ENCODE measurements at regions not wholly inside any gene's neighbourhood (a gene's known extent, or its start where the extent isn't known, plus 50 kb on each side); places are given as distances from the start of the nearest gene placed in this dataset.

GRCh38 chr17:34015253-34015652 lies 239.8 kb upstream of the CCL2 start (continued):
- TF ChIP-seq, protein P1, sequence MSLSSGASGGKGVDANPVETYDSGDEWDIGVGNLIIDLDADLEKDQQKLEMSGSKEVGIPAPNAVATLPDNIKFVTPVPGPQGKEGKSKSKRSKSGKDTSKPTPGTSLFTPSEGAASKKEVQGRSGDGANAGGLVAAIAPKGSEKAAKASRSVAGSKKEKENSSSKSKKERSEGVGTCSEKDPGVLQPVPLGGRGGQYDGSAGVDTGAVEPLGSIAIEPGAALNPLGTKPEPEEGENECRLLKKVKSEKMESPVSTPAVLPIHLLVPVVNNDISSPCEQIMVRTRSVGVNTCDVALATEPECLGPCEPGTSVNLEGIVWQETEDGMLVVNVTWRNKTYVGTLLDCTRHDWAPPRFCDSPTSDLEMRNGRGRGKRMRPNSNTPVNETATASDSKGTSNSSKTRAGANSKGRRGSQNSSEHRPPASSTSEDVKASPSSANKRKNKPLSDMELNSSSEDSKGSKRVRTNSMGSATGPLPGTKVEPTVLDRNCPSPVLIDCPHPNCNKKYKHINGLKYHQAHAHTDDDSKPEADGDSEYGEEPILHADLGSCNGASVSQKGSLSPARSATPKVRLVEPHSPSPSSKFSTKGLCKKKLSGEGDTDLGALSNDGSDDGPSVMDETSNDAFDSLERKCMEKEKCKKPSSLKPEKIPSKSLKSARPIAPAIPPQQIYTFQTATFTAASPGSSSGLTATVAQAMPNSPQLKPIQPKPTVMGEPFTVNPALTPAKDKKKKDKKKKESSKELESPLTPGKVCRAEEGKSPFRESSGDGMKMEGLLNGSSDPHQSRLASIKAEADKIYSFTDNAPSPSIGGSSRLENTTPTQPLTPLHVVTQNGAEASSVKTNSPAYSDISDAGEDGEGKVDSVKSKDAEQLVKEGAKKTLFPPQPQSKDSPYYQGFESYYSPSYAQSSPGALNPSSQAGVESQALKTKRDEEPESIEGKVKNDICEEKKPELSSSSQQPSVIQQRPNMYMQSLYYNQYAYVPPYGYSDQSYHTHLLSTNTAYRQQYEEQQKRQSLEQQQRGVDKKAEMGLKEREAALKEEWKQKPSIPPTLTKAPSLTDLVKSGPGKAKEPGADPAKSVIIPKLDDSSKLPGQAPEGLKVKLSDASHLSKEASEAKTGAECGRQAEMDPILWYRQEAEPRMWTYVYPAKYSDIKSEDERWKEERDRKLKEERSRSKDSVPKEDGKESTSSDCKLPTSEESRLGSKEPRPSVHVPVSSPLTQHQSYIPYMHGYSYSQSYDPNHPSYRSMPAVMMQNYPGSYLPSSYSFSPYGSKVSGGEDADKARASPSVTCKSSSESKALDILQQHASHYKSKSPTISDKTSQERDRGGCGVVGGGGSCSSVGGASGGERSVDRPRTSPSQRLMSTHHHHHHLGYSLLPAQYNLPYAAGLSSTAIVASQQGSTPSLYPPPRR (CRISPR knock-in tag; IDR thresholded peaks at IDR 0.05; ENCODE audit: borderline replicate concordance): no peak
- TF ChIP-seq CHCHD3 (CRISPR knock-in tag; IDR thresholded peaks at IDR 0.05) (no peak), RNF2 (conservative IDR thresholded peaks at IDR 0.05; ENCODE audit: low read depth) (no peak), MTF1 (CRISPR knock-in tag; IDR thresholded peaks at IDR 0.05) (no peak), THRA (CRISPR knock-in tag; IDR thresholded peaks at IDR 0.05; ENCODE audit: borderline replicate concordance) (no peak), STAG1 (CRISPR knock-in tag; IDR thresholded peaks at IDR 0.05) (no peak)

DNA sequence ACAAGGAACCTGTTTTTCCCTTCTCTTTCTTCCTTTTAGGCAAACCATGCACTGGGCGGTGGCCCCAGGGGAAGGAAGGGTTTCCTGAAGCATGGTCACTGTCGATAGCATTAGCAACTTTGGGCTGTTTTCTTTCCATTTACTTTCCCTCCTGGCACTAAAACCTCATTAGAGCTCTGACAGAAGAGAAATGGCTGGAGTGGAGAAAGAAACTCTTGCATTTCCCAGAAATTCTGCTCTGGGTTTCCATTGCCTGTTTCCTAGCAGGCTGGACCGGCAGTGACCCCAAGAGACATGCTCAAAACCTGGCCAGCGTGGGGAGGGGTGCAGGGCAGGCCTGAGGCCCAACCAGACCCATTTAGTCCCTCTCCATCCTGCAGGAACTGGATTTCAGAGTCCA lies 230.7 kb upstream of the CCL2 start:
- Histone ChIP-seq H3K9ac (ENCODE audit: insufficient read depth, low read depth, low read length) (no peak overlapping the region), H3K36me3 (replicated peaks in 1 of 2; ENCODE audit: control insufficient read depth in 1 of 2, insufficient read depth in 2 of 2, low read length in 2 of 2) (no peaks in the 10 kb centered on the region), H3K79me2 (ENCODE audit: insufficient read depth, low read length) (no peaks in the 10 kb centered on the region), H3K4me3 (replicated peaks in 1 of 3; ENCODE audit: insufficient read depth in 1 of 3, low read depth in 2 of 3, low read length in 3 of 3) (no peak overlapping the region), H3K4me1 (ENCODE audit: insufficient read depth, low read length) (no peaks in the 10 kb centered on the region), H3K27ac (ENCODE audit: extremely low read length, insufficient read depth, low read length) (no peak overlapping the region), H4K20me1 (ENCODE audit: insufficient read depth, low read length) (no peaks in the 10 kb centered on the region), H3K9me3 (ENCODE audit: low read length) (no peaks in the 10 kb centered on the region; the same call in 1 of the 2 replicates), H3K27me3 (ENCODE audit: control insufficient read depth in 1 of 2, insufficient read depth in 2 of 2, low read length in 2 of 2) (no peaks in the 10 kb centered on the region), H2AFZ (ENCODE audit: low read length) (no peak overlapping the region), H3K4me2 (ENCODE audit: low read depth, low read length) (no peak overlapping the region)
- in situ Hi-C loops (cut with HindIII; ENCODE audit: extremely low pct_ligation_motif_present, low pct_unique_long_range_greater_than_20kb): no loop called here
- ChIA-PET POLR2A (no interaction called here), CTCF (ENCODE audit: low intra/inter-chr PET ratio, low total read pairs) (no interaction called here)
- DNase-seq (ENCODE audit: low spot score) (no peak), FAIRE-seq (no peak), ATAC-seq (no peak)
- no TSS peak for BruUV-seq (replicated peaks)
- no peak for TF ChIP-seq ZNF414 (CRISPR knock-in tag; IDR thresholded peaks at IDR 0.05)
- no peak for TF ChIP-seq ARNT2 (CRISPR knock-in tag; IDR thresholded peaks at IDR 0.05; ENCODE audit: low read depth)
- TF ChIP-seq IRF2 (CRISPR knock-in tag; IDR thresholded peaks at IDR 0.05): no peak
- TF ChIP-seq ZNF619 (CRISPR knock-in tag; IDR thresholded peaks at IDR 0.05): no peak
- no peak for TF ChIP-seq ZNF562 (CRISPR knock-in tag; IDR thresholded peaks at IDR 0.05; ENCODE audit: borderline replicate concordance)
- TF ChIP-seq SMYD3 (CRISPR knock-in tag; IDR thresholded peaks at IDR 0.05): no peak
- no peak for TF ChIP-seq SP4 (CRISPR knock-in tag; IDR thresholded peaks at IDR 0.05)
- TF ChIP-seq, protein P2, sequence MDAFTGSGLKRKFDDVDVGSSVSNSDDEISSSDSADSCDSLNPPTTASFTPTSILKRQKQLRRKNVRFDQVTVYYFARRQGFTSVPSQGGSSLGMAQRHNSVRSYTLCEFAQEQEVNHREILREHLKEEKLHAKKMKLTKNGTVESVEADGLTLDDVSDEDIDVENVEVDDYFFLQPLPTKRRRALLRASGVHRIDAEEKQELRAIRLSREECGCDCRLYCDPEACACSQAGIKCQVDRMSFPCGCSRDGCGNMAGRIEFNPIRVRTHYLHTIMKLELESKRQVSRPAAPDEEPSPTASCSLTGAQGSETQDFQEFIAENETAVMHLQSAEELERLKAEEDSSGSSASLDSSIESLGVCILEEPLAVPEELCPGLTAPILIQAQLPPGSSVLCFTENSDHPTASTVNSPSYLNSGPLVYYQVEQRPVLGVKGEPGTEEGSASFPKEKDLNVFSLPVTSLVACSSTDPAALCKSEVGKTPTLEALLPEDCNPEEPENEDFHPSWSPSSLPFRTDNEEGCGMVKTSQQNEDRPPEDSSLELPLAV (CRISPR knock-in tag; conservative IDR thresholded peaks at IDR 0.05; ENCODE audit: low read depth): no peak
- intact Hi-C loops (cut with micrococcal nuclease; ENCODE audit: unreplicated experiment): no loop called here
- 11% methylated on average over 4 of the region's 4 CpGs for WGBS (ENCODE audit: low lambda C conversion rate)

All from HepG2 (cell line).